Right lobe of liver (tissue), 4 donors: ENCODE measurements at regions not wholly inside any gene's neighbourhood (a gene's known extent, or its start where the extent isn't known, plus 50 kb on each side); places are given as distances from the start of the nearest gene placed in this dataset.

Experiments
- CTCF ChIP-seq, 4 donors: fragments of 200-600 bp in 3 of 4; fragments of 450-650 bp in 1 of 4; IDR thresholded peaks; one replicate each; pipeline versions ENCODE4 v1.5.1 to v1.8.0; 2016 to 2022; ENCODE audit warnings: antibody characterized with exemption in 4 of 4, mild to moderate bottlenecking in 2 of 4
- POLR2A ChIP-seq: fragments of 450-650 bp; IDR thresholded peaks from one replicate; pipeline ENCODE4 v1.6.1; 2017; ENCODE audit warnings: antibody characterized with exemption, mild to moderate bottlenecking
- donor health status: DM: no; HTN: no; CAD: no.
- donor health status: DM: no; HTN: no; CAD: no.
- donor health status: DM: no; HTN: yes; CAD: no.

GRCh38 chr2:142515493-142515892 is 362.0 kb upstream of the KYNU start:
- TF ChIP-seq CTCF (IDR thresholded peaks at IDR 0.05) (no peak), POLR2A (no peak)
